GM18951 (cell line): ENCODE measurements at regions not wholly inside any gene's neighbourhood (a gene's known extent, or its start where the extent isn't known, plus 50 kb on each side); places are given as distances from the start of the nearest gene placed in this dataset.

Experiments
- POLR2A ChIP-seq: IDR thresholded peaks from 4 replicates; pipeline ENCODE4 v1.6.1; 2011; ENCODE audit warnings: mild to moderate bottlenecking; ENCODE audit not compliant: insufficient read length, insufficient read depth; ENCODE audit errors: extremely low read depth
- in situ Hi-C: fragments of 300-500 bp; cut with MboI; formaldehyde crosslinking; loops from one replicate; pipeline ENCODE4 v1.12.0; 2022; ENCODE audit warnings: low sequenced_read_pairs, mixed read lengths, inconsistent platforms; ENCODE audit not compliant: unreplicated experiment

- no peak for TF ChIP-seq POLR2A
- in situ Hi-C loops, result no loop called here
These were observed 235.0 kb upstream of the HNMT start for GRCh38 chr2:137729305-137729704.

GRCh38 chr2:137737559-137737958 lies 226.7 kb upstream of the HNMT start:
- TF ChIP-seq POLR2A, result no peak
- in situ Hi-C loops, result no loop called here

- TF ChIP-seq POLR2A, result no peak
- in situ Hi-C loops, result no loop called here
These were observed 222.4 kb upstream of the HNMT start for GRCh38 chr2:137741784-137742362.

- in situ Hi-C loops, result no loop called here
- no peak for TF ChIP-seq POLR2A
These were observed 216.8 kb upstream of the HNMT start for GRCh38 chr2:137747509-137747908.

- TF ChIP-seq POLR2A, result no peak
- in situ Hi-C loops, result no loop called here
These were observed 215.7 kb upstream of the HNMT start for GRCh38 chr2:137748533-137748932.

GRCh38 chr2:137764646-137765045 lies 199.6 kb upstream of the HNMT start:
- TF ChIP-seq POLR2A, result no peak
- in situ Hi-C loops, result no loop called here

GRCh38 chr2:137769406-137769805 lies 194.9 kb upstream of the HNMT start:
- TF ChIP-seq POLR2A, result no peak
- in situ Hi-C loops, result no loop called here

- in situ Hi-C loops, result no loop called here
- no peak for TF ChIP-seq POLR2A
These were observed 194.1 kb upstream of the HNMT start for GRCh38 chr2:137770166-137770565.

- no peak for TF ChIP-seq POLR2A
- in situ Hi-C loops, result no loop called here
These were observed 193.2 kb upstream of the HNMT start for GRCh38 chr2:137771064-137771463.

GRCh38 chr2:137772451-137772850 lies 191.8 kb upstream of the HNMT start:
- in situ Hi-C loops, result no loop called here
- no peak for TF ChIP-seq POLR2A

GRCh38 chr2:137775529-137775928 lies 188.7 kb upstream of the HNMT start:
- in situ Hi-C loops, result no loop called here
- TF ChIP-seq POLR2A, result no peak

GRCh38 chr2:137776697-137777096 lies 187.6 kb upstream of the HNMT start:
- TF ChIP-seq POLR2A, result no peak
- in situ Hi-C loops, result no loop called here

- in situ Hi-C loops, result no loop called here
- TF ChIP-seq POLR2A, result no peak
These were observed 166.6 kb upstream of the HNMT start for GRCh38 chr2:137797641-137798040.

GRCh38 chr2:137799600-137799999 lies 164.7 kb upstream of the HNMT start:
- in situ Hi-C loops, result no loop called here
- TF ChIP-seq POLR2A, result no peak

- in situ Hi-C loops, result no loop called here
- no peak for TF ChIP-seq POLR2A
These were observed 163.9 kb upstream of the HNMT start for GRCh38 chr2:137800386-137800785.
